ENCODE measurements at regions not wholly inside any gene's neighbourhood (a gene's known extent, or its start where the extent isn't known, plus 50 kb on each side); places are given as distances from the start of the nearest gene placed in this dataset.

DNA sequence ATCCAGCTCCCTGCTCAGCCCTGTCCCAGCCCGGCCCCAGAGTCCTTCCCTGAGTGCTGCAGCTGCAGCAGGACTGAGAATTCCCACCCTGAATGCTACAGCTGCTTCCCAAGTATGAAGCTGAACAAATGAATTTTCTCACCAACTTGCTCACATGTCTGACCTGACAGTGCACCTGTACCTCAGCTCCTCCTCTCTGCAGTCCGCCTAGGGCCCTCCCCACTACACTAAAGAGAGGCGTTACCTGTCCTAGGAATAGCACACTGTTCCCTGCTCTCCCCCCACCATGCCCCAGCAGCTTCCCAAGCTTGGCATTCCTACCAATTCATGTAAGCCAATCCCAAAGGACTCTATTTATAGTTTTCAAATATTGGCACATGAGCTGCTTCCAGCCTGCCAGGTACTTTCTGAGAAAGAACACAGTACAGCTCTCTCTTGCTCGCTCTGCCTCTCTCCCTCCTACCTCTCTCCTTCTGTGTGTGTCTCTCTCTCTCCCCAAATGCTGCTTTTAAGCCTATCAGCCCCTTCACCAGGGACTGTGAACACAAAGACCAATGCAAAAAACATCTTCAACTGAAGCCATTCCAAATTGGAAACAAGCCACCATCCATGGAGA lies 400.1 kb downstream of the TNS3 start:
- TF ChIP-seq CTCF (IDR thresholded peaks at IDR 0.05): no peak
- TF ChIP-seq, protein P1, sequence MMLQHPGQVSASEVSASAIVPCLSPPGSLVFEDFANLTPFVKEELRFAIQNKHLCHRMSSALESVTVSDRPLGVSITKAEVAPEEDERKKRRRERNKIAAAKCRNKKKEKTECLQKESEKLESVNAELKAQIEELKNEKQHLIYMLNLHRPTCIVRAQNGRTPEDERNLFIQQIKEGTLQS (CRISPR knock-in tag; conservative IDR thresholded peaks at IDR 0.05): no peak
- no peak for TF ChIP-seq CREB1 (CRISPR knock-in tag; IDR thresholded peaks at IDR 0.05)
- no peak for TF ChIP-seq PRDM15 (CRISPR knock-in tag; IDR thresholded peaks at IDR 0.05)
- no peak for TF ChIP-seq ZNF317 (CRISPR knock-in tag; IDR thresholded peaks at IDR 0.05; ENCODE audit: borderline replicate concordance, low read depth)
- no peak for TF ChIP-seq STAT6 (CRISPR knock-in tag; conservative IDR thresholded peaks at IDR 0.05; ENCODE audit: low read depth)
- TF ChIP-seq E2F4 (CRISPR knock-in tag; IDR thresholded peaks at IDR 0.05; ENCODE audit: borderline replicate concordance, low read depth): no peak
- no peak for TF ChIP-seq ZNF219 (CRISPR knock-in tag; IDR thresholded peaks at IDR 0.05; ENCODE audit: borderline replicate concordance)
- no peak for TF ChIP-seq SP1 (CRISPR knock-in tag; conservative IDR thresholded peaks at IDR 0.05)
- no peak for TF ChIP-seq ELF4 (CRISPR knock-in tag; IDR thresholded peaks at IDR 0.05; ENCODE audit: low read depth)
